Occipital lobe (tissue), 1 donor: ENCODE measurements at regions not wholly inside any gene's neighbourhood (a gene's known extent, or its start where the extent isn't known, plus 50 kb on each side); places are given as distances from the start of the nearest gene placed in this dataset.
"Not testable (repeated sequence)": the region's sequence is repeated elsewhere in the genome, so short reads cannot be mapped to it uniquely, and the experiment has no call there.

Experiments used
- DNase-seq: peaks from one replicate; lab custom pipeline; 2025; lab: John Stamatoyannopoulos, UW

GRCh38 chr13:48583859-48584311 is 51.0 kb upstream of the RCBTB2 start:
- DNase-seq: no peak

- DNase-seq: peak; percentile 14
Observed at GRCh38 chr13:48585456-48585840, 52.6 kb upstream of the RCBTB2 start.

DNA sequence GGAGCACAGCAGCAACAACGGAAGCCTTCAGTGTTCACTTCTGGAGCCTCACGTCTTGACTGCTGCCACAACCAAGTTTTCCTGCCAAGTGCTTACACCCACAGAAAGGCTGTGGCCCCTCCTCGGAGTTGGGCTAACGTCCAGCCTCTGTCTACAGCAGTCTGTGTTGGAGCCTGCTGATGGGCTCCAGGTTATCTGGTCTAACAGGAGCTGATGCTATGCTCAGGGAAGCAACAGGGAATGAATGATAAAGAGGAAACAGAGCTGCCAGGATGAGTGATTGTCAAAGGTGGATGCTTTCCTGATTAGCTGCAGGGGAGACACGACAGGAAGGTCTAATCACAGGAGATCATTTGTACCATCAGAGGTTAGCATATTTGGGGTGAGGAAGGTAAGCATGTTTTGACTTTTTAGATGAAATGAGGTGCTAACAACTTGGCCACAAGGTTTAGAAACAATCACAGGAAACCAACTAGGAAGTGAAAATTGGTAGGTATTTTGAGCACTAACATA is 53.8 kb upstream of the RCBTB2 start:
- DNase-seq: no peak

DNA sequence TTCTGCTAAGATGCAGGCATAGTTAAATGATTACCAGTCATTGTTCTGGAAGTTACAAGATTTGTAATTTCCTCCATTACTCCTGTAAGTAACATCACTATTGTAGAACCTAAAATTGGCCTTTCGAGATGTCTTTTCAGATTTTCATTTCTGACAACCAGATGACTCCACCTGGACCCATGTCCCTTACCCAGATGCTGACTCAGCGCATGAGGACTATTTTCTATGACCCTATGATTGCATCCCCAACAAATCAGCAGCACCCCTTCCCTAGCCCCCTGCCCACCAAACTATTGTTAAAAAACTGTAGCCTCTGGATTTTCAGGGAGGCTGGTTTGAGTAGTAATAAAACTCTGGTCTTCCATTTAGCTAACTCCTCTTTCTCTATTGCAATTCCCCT is 55.2 kb upstream of the RCBTB2 start:
- DNase-seq: no peak

GRCh38 chr13:48590141-48590901 is 57.4 kb upstream of the RCBTB2 start:
- DNase-seq: no peak

- DNase-seq: not testable (repeated sequence)
Observed at GRCh38 chr13:48591124-48591872, 58.4 kb upstream of the RCBTB2 start.

GRCh38 chr13:48591889-48592687 is 59.2 kb upstream of the RCBTB2 start:
- DNase-seq: no peak

DNA sequence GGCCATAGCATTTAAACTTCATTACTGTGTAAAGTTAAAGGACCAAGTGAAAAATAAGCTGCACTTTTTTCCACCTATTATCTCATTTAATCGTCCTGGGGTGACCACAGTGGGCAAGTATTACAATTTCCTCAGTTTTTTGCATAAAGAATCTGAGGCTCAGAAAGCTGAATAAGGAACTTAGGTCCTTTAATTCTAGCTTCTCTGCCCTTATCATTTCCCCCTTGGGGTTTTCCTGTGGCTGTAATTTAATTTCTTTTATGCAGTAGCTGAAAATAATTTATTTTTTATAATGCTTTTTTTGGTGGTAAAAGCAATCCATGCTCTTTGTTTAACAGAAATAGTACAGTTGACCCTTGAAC is 59.8 kb upstream of the RCBTB2 start:
- DNase-seq: no peak

DNA sequence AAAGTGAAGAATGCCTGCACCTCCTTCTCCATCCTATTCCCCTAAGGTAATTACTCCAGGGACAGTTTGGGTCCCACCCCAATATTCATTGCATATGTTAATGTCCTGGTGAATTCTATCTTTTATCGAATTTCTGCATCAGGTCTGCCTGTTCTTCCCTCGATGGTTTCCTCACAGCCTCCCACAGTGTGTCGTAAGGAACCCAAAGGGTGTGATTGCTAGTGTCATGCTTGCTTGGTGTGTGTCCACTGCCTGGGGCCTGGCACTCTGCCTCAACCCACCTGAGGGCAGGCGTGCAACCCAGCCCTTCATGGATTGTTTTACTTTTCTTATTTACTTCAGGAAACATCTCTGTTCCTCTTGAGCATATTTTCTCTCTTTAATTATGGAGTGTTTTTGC is 60.2 kb upstream of the CYSLTR2 start:
- DNase-seq: no peak

- DNase-seq: no peak
Observed at GRCh38 chr13:48594096-48594815, 59.5 kb upstream of the CYSLTR2 start.

GRCh38 chr13:48595431-48596429 is 58.0 kb upstream of the CYSLTR2 start:
- DNase-seq: no peak

DNA sequence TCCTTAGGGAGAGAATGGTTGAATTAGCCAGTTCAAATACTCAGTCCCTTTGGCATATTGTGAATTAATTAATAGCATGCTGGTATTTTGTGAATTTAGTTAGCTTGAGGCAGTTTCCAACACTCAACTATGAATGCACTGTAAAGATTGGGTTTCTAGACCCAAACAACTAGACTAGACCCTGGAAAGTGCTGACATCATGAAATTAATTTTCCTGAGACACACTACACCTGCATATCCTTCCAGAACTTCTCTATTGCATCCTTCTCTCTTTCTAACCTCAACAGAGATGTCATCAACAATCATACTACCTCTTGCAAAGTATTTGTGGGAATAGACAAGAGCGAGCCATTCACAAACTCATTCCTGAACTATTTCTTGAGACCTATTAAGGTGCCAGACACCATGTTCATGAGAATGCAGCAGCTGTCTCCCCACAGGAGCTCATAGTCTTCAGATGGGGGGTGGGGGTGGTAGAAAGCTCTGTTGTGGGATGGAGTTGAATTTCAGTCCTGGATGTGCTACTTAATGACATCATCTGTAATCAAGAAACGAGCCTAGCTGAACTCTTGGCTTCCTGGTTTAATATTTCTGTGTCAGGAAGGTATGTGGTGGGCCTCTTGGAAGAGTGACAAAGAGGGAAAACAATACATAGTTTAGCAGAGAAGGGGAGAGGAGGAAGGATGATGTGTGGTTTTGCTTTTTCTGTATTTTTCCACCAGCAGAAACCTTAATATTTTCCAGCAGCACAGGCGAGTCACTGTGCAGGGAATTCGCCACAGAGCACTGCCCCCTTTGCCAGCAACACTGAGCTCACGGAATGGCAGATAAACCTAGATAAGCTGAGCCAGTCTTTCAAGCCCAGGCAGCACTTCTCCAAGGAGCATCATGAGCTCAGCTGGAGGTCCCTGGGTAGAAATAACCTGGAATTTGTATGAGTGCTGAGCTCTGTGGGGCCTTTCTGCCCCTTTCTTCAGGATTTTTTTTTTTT is 53.1 kb upstream of the CYSLTR2 start:
- DNase-seq: no peak

DNA sequence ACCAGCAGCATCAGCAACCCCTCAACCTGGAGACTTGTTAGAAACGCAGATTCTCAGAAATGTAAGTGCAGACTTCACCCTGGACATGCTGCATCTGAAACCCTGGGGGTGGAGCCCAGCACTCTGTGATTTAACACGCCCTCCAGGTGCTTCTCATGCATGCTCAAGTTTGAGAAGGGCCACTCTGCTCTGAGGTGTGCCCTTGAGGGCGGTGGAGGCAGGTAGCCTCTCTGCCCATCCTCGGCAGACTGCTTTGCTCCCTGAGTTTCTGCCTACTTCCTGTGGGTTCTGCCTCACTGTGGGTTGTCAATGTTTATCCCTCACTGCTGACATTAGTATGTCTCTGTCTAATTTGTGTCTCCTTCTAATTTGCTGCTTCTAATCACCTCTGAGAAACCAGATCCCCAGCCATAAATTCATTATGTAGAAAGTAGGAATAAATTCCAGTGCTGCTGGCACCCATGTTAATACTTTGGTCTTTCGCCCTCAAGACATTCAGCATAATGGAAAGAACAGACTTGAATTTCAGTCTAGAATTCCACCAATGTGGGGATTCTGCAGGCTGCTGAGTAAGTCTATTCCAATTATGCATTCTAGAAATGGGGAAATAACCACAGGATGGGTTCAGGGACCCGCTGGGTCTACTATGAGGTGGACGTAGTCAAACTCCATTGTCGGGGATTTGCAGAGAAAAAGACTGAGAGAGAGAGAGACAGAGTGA is 51.3 kb upstream of the CYSLTR2 start:
- no peak for DNase-seq

- DNase-seq: no peak
Observed at GRCh38 chr13:48603375-48603774, 50.4 kb upstream of the CYSLTR2 start.
